LoVo (cell line): ENCODE measurements at regions not wholly inside any gene's neighbourhood (a gene's known extent, or its start where the extent isn't known, plus 50 kb on each side); places are given as distances from the start of the nearest gene placed in this dataset.

ENCODE experiments used
- DNase-seq: peaks from one replicate; pipeline ENCODE4 v3.0.0-alpha.2; 2016; ENCODE audit warnings: low spot score

DNA sequence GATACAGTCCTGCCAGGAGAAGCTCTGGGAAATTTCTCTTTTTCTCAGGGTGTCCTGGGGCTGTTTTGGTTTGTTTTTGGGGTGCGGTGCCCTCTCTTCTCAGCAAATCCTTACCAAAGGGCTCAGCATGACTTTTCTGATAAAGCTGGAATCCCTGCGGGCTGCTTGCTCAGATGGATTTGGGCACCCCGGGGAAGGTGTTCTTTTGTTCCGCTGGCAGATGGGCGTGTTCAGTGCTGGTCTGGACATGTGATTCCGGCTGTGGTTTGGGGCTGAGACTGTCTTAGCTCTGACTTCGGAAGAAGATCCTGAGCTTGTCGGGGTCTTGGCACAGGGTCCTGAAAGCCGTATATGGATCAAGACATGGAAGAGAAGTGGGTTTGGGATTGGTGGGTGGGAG is 134.2 kb upstream of the SPRED2 start:
- no peak for DNase-seq

GRCh38 chr2:65565681-65566080 is 133.3 kb upstream of the SPRED2 start:
- DNase-seq = no peak

- DNase-seq = no peak
These were observed 131.9 kb upstream of the SPRED2 start for GRCh38 chr2:65564299-65564698.

GRCh38 chr2:65562890-65563289 is 130.5 kb upstream of the SPRED2 start:
- DNase-seq = no peak

DNA sequence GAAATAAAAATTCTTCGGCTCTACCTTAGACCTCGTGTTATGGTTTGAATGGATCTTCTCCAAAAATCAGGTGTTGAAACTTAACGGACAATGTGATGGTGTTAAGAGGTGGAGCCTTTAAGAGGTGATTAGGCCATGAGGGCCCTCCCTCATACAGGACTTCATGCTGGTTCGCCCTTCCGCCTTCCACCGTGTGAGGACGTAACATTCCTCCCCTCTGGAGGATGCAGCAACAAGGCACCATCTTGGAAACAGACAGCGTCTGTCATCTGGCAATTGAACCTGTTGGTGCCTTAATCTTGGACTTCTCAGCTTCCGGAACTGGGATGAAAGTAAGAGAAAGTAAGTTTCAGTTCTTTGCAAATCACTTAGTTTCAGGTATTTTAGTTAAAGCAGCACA is 126.3 kb upstream of the SPRED2 start:
- no peak for DNase-seq

- DNase-seq = no peak
These were observed 125.5 kb upstream of the SPRED2 start for GRCh38 chr2:65557616-65558573.

- DNase-seq = no peak
These were observed 122.6 kb upstream of the SPRED2 start for GRCh38 chr2:65554765-65555591.

DNA sequence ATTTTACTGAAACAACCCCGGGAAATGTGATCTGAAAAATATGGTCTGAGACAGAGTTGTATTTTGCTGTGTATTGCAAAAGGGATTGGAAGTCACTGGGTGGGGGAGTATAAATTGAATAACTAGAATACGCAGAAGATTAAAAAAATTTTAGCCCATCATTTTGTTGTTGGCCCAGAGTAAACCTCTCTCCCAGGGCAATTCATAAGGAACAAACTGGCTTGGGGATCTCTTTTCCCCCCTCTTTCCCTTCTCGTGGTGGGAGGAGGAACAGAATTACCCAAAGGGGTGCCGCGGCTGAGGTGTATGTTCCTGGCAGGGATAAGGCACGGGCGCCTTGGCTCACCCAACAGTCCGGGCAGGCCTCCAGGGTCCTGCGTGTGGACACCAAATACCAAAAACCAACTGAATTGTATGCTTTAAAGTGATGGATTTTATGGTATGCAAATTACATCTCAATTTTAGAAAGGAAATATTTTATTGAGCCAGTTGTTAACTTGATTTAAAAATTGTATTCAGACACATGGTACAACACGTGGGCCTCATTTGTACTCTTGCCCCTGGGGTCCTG is 121.2 kb upstream of the SPRED2 start:
- DNase-seq = no peak

DNA sequence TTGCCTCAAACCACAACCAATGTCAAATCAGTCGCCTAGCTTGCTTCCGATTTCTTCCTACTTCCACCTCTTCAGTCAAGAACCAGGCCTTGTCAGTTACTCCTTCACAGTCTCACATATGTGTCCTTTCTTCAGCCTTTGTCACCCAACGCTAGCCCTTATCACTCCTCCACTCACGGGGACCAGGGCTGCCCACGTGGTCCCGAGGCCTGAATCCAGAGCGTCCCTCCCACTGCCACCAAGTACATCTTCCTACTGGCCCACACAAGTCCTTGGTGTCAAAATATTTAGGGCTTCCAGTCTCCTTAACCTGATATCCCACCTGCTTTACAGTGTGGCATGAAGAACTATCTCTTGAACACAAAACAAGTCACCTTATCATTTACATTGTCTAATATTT is 119.1 kb upstream of the SPRED2 start:
- no peak for DNase-seq

- no peak for DNase-seq
These were observed 117.8 kb upstream of the SPRED2 start for GRCh38 chr2:65550246-65550645.

DNA sequence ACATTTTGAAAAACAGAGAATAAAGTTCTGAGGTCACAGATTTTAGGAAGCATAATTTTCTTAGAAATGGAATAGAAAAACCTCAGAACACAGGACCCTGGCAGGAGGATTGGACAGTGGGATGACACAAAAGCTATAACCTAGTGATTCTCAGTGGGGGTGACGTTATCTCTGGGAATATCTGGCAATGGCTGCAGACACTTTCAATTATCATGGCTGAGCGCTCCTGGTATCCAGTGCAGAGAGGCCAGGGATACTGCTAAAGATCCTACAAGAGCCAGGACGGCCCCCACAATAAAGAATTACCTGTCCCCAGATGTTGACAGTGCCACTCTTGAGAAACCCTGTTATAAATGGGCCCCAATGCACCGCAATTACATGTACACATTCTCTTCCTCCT is 117.2 kb upstream of the SPRED2 start:
- DNase-seq = no peak

DNA sequence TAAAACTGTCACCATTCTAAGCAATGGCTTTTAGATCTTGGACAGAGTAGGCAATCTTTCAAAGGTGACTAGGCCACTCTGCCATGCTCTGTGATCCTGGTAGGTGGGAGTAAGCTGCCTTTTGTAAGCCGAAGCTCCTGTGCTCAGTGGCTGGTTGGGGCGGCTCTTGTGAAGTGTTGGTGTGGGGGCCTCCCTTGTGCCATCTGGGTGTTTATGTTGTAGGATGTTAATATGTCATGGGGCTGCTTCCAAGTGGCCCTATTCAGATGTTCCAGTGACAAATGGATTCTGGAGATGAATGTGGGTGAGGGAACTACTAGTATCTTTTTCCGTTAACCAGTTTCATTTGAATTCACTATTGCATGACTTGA is 116.8 kb upstream of the SPRED2 start:
- no peak for DNase-seq

GRCh38 chr2:65548576-65549256 is 116.3 kb upstream of the SPRED2 start:
- DNase-seq = no peak

DNA sequence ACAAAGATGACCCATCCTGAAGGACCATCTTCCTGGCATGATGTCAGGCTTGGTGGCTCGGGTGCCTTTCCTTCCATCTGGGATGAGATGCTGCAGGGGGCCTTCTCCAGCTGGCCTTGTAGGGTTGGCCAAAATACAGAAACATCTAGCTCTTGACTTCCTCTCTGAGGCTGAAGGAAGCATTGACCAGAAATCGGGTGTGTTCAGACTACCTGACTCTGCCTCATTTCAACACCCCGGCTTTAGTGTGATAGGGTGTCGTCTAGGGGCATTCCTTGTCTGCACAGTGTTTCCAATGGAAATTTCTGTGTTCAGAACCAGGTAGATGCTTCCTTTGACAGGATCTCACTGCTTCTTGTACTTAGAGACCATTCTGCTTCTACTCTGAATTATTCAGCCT is 115.7 kb upstream of the SPRED2 start:
- no peak for DNase-seq

DNA sequence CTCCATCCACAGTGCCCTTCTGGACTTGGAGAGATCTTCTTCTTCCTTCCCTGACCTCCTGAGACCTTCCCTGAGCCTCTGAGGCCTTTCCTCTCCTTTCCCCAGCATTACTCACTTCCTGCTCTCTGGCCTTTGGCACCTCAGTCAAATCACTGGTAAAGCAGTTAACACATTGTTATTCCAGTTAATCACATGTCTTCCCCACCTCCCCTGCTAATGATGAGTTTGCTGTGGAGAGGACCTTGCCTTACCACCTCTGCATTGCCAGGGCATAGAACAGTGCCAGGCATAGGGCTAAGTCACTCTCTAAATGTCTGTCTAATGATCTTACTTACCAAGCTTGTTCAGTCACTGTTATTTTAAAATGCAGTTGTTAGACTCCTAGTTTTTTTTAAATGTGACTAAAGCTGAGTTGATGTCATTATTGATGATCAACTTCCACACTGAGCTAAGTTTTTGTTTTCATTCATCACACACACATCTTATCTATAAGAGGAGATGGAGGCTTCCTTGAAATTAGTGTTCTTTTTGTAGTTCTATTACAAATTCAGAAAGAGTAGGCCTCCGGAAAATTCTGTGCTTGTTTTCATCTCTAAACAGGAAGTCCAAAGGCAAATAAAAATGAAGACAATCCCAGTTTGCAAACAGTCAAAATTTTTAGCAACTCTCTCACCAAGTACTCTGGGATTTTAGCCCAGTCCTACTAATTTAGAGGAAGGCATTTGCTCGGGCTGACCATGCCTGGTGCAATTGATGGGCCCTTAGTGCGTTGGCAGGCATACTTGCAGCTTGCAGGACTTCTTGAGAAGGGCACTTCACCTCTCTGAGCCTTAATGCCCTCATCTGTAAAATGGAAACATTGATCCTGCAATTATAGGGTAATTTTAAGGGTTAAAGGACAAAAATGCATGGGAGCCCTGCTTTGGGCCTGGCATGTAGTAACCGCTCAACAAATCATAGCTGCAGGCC is 113.7 kb upstream of the SPRED2 start:
- peak; percentile 36 for DNase-seq

GRCh38 chr2:65541773-65542172 is 109.4 kb upstream of the SPRED2 start:
- DNase-seq = no peak

DNA sequence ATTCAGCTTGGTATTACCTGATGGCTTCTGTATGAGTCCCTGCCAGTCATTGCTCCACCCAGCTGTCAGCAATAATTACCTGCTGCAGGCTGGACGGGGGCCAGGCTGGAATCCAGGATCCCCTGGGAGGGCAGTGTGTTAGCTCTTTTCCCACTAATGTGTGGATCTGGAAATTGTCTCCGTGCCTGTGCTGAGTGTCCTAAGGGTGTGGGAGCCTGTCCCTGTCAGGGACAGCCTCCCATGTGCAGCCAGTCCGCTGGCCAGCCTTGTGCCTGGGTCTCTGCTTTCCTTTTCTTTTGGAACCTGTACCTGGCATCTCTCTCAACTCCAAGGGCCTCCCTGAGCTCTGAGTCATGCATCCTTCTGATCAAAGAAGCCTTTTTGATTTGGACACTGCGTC is 107.2 kb upstream of the SPRED2 start:
- no peak for DNase-seq

DNA sequence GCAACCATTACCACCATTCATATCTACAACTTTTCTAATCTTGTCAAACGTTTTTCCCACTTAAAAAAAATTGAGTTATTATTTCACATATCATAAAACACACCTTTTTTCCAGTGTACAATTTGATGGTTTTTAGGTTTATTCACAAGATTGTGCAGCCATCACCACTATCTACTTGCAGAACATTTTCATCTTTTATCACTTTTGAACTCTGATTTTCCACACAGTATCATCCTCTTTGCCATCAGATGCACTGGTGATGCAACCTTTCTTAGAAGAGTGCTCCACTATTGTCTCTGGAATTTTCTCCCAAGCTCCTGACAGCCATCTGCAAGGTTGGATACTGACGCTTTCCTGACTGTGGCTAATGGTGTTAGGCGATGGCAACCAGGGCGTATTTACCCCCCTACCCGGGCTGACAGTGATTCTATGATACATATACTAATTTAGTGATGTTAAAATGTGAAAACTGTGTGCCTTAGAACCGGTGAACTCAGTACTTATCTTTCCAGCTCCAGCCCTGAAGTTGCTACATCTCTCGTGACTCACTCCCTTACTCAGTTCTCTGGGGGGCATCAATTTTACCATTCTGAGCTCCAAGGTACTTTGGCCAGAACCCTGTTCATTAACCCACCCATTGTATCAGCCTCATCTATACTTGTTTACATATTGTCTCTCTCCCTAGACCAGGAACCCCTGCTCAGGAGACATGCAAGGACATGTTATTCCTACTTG is 105.4 kb upstream of the SPRED2 start:
- no peak for DNase-seq

- no peak for DNase-seq
These were observed 104.2 kb upstream of the SPRED2 start for GRCh38 chr2:65536596-65536995.

DNA sequence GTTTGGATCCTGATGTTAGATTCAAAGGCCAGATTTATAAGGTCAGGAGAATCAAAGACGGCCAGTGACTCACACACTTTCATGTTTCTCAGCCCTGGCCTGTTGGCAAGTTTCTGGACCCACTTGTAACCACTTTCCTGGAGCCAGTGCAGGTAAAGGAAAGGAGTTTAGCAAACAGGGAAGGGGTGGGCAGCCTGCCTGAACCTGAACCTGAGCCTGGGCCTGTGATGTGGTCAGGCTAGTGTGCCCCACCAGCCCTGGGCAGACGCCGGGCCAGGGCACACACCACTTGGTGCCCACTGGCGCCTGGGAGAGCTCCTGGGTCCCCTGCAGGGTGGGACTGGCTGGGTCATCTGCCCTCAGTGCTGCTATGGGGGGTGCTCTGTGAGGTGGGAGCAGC is 100.5 kb upstream of the SPRED2 start:
- DNase-seq = no peak
